ENCODE measurements at regions not wholly inside any gene's neighbourhood (a gene's known extent, or its start where the extent isn't known, plus 50 kb on each side); places are given as distances from the start of the nearest gene placed in this dataset.

DNA sequence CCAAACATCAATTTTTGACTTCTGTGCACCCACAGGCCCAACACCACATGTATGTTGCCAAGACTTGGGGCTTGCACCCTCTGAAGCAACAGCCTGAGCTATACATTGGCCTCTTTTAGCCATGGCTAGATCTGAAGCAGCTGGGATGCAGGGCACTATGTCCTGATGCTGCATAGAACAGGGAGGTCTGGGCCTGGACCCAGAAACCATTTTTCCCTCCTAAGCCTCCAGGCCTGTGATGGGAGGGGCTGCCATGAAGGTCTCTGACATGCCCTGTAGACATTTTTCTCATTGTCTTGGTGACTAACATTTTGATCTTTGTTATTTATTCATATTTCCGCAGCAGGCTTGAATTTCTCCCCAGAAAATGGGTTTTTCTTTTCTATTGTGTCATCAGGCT is 330.0 kb downstream of the PYDC2 start:
- TF ChIP-seq, protein P1, sequence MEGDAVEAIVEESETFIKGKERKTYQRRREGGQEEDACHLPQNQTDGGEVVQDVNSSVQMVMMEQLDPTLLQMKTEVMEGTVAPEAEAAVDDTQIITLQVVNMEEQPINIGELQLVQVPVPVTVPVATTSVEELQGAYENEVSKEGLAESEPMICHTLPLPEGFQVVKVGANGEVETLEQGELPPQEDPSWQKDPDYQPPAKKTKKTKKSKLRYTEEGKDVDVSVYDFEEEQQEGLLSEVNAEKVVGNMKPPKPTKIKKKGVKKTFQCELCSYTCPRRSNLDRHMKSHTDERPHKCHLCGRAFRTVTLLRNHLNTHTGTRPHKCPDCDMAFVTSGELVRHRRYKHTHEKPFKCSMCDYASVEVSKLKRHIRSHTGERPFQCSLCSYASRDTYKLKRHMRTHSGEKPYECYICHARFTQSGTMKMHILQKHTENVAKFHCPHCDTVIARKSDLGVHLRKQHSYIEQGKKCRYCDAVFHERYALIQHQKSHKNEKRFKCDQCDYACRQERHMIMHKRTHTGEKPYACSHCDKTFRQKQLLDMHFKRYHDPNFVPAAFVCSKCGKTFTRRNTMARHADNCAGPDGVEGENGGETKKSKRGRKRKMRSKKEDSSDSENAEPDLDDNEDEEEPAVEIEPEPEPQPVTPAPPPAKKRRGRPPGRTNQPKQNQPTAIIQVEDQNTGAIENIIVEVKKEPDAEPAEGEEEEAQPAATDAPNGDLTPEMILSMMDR (IDR thresholded peaks at IDR 0.05; ENCODE audit: low read depth, low read length, poor library complexity, severe bottlenecking) = no peak
- no peak for TF ChIP-seq EZH2phosphoT487 (IDR thresholded peaks at IDR 0.05; ENCODE audit: borderline replicate concordance, low read length)

Data from DOHH2 (cell line).